ENCODE measurements at regions not wholly inside any gene's neighbourhood (a gene's known extent, or its start where the extent isn't known, plus 50 kb on each side); places are given as distances from the start of the nearest gene placed in this dataset.

- Histone ChIP-seq H3K9ac (ENCODE audit: low read depth, low read length) (no peak overlapping the region), H3K36me3 (ENCODE audit: insufficient read depth, low read length) (no peaks in the 10 kb centered on the region), H4K20me1 (ENCODE audit: insufficient read depth, low read length) (no peaks in the 10 kb centered on the region), H3K79me2 (ENCODE audit: insufficient read depth, low read length) (no peaks in the 10 kb centered on the region), H3K27ac (ENCODE audit: low read length) (no peak overlapping the region), H3K27me3 (ENCODE audit: insufficient read depth, low read length, poor library complexity) (no peaks in the 10 kb centered on the region), H3K4me1 (ENCODE audit: insufficient read depth, low read length) (no peaks in the 10 kb centered on the region), H3K4me2 (ENCODE audit: insufficient read depth, low read length) (no peak overlapping the region), H3K9me3 (ENCODE audit: insufficient read depth, low read length, severe bottlenecking) (no peaks in the 10 kb centered on the region), H2AFZ (ENCODE audit: low read depth, low read length) (no peak overlapping the region), H3K4me3 (ENCODE audit: low read depth in 1 of 2, low read length in 2 of 2) (no peak overlapping the region)
- ATAC-seq (ENCODE audit: insufficient read depth, low read depth) = no peak
- no peak for TF ChIP-seq CTCF (IDR thresholded peaks at IDR 0.05; ENCODE audit: borderline replicate concordance, extremely low read depth, low read length, poor library complexity, severe bottlenecking)
- no peak for TF ChIP-seq EZH2 (IDR thresholded peaks at IDR 0.05; ENCODE audit: borderline replicate concordance, low read depth, low read length, severe bottlenecking)
- DNase-seq = no peak
Observed at GRCh38 chr12:124635316-124635715, 67.9 kb upstream of the NCOR2 start.

DNA sequence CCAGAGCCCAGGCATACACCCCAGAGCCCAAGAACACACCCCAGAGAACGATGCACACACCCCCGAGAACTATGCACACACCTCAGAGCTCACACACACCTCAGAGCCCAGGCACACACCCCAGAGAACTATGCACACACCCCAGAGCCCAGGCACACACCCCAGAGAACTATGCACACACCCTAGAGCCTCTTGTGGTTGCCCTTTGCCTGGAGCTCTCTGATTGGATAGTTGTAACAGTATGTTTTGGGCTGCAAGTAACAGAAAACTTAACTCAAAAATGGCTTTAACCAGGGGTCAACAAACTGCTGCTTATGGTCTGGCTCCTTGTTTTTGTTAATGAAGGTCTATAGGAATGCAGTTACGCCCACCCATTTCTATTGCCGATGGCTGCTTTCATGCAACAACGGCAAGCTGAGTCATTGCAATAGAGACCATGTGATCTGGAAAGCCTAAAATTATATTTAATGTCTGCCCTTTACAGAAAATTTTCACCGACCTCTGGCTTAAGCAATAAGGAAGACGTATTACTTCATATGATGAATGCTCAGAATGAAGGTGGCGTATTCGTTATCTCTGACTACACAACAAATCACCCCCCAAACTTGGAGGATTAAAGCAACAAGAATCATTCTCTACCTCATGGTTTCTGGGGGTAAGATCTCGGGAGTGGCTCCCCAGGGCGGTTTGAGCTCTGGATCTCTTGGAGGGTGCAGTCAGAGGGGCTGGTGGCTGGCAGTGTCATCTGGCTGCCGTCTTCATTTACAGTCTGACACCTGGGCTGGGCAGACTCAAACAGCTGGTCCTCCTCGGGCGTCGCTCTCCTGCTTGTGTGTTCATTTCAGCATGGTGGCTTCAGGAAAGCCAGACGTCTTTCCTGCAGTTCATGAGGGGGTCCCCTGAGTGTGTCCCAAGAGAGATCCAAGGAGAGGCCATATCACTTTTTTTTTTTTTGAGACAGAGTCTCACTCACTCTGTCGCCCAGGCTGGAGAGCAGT lies 66.3 kb upstream of the NCOR2 start:
- Histone ChIP-seq H4K20me1 (ENCODE audit: insufficient read depth, low read length) (no peaks in the 10 kb centered on the region), H3K4me3 (ENCODE audit: low read depth in 1 of 2, low read length in 2 of 2) (no peak overlapping the region), H3K9me3 (ENCODE audit: insufficient read depth, low read length, severe bottlenecking) (no peaks in the 10 kb centered on the region), H3K36me3 (ENCODE audit: insufficient read depth, low read length) (no peaks in the 10 kb centered on the region), H3K4me1 (ENCODE audit: insufficient read depth, low read length) (no peaks in the 10 kb centered on the region), H3K9ac (ENCODE audit: low read depth, low read length) (no peak overlapping the region), H3K79me2 (ENCODE audit: insufficient read depth, low read length) (no peaks in the 10 kb centered on the region), H3K27me3 (ENCODE audit: insufficient read depth, low read length, poor library complexity) (no peaks in the 10 kb centered on the region), H3K4me2 (ENCODE audit: insufficient read depth, low read length) (no peak overlapping the region), H2AFZ (ENCODE audit: low read depth, low read length) (no peak overlapping the region), H3K27ac (ENCODE audit: low read length) (no peak overlapping the region)
- no peak for TF ChIP-seq CTCF (IDR thresholded peaks at IDR 0.05; ENCODE audit: borderline replicate concordance, extremely low read depth, low read length, poor library complexity, severe bottlenecking)
- no peak for TF ChIP-seq EZH2 (IDR thresholded peaks at IDR 0.05; ENCODE audit: borderline replicate concordance, low read depth, low read length, severe bottlenecking)
- no peak; the same call in 2 of the 3 replicates for ATAC-seq (ENCODE audit: insufficient read depth, low read depth)
- no peak for DNase-seq

DNA sequence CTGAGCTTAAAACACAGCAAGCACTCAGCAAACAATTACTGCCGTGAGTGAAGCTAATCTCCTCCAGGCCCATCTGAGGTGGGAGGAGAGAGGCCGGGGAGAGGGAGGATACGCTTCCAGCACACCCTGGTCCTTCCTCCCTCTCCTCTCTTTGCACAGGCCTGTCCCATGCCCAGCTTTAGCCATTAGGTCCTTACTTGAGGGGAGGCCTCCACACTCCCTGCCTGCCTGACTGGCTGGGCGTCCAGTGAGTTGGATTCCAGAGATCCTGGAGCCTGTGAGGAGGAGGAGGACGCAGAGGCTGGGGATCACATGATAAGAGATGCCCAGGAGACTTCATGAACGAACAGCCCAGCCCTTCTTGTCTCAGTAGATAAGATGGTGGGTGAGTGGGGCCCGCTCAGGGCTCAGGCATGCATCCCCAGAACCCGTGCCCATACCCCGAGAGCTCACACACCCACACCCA lies 65.1 kb upstream of the NCOR2 start:
- no peaks in the 10 kb centered on the region for H3K9me3 ChIP-seq (ENCODE audit: insufficient read depth, low read length, severe bottlenecking)
- H3K27me3 ChIP-seq (ENCODE audit: insufficient read depth, low read length, poor library complexity) = no peaks in the 10 kb centered on the region
- DNase-seq (no peak), ATAC-seq (ENCODE audit: insufficient read depth, low read depth) (no peak)
- no peak overlapping the region for H3K9ac ChIP-seq (ENCODE audit: low read depth, low read length)
- H3K27ac ChIP-seq (ENCODE audit: low read length) = no peak overlapping the region
- no peaks in the 10 kb centered on the region for H3K79me2 ChIP-seq (ENCODE audit: insufficient read depth, low read length)
- TF ChIP-seq EZH2 (IDR thresholded peaks at IDR 0.05; ENCODE audit: borderline replicate concordance, low read depth, low read length, severe bottlenecking) (no peak), CTCF (IDR thresholded peaks at IDR 0.05; ENCODE audit: borderline replicate concordance, extremely low read depth, low read length, poor library complexity, severe bottlenecking) (no peak)
- no peak overlapping the region for H2AFZ ChIP-seq (ENCODE audit: low read depth, low read length)
- no peak overlapping the region for H3K4me2 ChIP-seq (ENCODE audit: insufficient read depth, low read length)
- H4K20me1 ChIP-seq (ENCODE audit: insufficient read depth, low read length) = no peaks in the 10 kb centered on the region
- H3K36me3 ChIP-seq (ENCODE audit: insufficient read depth, low read length) = no peaks in the 10 kb centered on the region
- no peak overlapping the region for H3K4me3 ChIP-seq (ENCODE audit: low read depth in 1 of 2, low read length in 2 of 2)
- H3K4me1 ChIP-seq (ENCODE audit: insufficient read depth, low read length) = no peaks in the 10 kb centered on the region
